ENCODE measurements at regions not wholly inside any gene's neighbourhood (a gene's known extent, or its start where the extent isn't known, plus 50 kb on each side); places are given as distances from the start of the nearest gene placed in this dataset.

DNA sequence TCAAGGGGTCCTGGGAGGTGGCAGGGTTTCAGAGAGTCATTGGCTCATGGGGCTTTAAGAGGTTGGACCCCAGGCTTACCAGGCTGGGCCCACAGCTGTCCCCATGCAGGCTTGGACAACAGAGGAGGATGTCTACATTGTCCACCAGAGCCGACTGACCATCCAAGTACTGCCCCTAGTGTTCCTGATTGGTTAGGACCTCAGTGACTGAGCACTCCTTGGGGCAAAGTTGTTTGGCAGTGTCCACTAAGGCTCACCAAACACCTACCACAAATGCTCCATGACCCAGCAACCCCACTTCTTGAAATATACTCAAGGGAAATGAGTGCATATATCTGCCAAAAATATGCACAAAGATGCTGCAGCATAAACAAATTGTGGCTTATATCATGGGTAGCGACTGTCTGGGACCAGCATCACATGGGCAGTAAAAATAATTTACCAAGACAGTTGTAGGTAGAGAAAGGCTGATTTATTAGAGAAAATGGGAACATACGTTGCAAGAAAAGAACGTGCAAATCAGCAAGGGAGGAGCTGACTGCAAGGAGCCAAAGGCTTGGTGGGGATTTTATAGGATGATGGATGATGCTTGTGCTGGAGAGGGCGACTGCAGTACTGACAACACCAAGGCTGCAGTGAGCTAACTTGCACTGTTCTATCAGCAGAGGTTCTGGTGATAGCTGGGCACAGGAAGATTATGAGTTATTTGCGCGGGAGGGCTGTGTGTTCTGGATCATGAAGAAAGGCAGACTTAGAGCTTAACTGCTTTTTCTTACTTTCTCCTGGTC, 265.2 kb downstream of the GADD45G start:
- DNase-seq, result no peak

DNA sequence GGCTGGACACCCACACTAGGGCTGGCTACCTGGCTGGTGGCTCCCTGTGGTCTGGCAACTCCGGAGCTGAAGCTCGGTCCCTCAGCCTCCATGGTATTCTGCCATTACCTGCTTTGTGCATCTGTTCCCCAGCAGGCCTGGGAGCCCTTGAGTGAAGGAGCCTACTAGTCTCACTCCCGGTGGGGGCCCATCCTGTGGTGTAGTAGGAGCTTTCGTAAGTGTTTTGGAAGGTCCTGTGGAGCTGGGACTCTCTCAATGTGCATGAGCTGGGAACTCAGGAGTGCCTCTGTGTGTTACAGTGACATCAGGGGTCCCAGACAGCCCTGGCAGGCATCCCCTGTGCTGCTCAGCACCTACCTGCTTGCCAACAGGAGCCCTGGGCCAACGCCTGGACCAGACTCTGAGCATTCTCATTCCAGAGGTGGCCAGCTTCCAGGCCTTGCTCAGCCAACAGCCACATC, 267.1 kb downstream of the GADD45G start:
- DNase-seq, result no peak

DNA sequence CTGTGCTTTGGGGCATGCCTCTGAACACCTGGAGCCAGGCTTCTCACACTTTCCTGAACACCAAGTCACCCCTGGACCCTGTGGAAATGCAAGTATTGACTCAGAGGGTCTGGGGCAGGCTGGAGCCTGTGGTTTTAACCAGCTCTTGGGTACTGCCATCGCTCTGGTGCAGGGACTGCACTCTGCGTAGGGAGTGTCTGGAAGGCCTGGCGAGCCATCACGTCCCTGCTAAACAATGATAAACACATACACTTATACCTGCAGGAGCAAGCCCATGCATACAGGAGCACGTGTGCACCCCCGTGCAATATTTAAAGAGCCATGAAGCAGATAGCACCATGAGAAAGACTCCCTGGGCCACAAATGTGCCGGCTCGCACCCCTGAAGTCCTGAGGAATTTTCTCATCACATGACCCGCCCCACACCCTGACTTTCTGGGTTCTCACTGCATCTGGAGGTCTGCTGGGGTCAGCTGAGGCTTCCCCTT, 267.7 kb downstream of the GADD45G start:
- no peak for DNase-seq

DNA sequence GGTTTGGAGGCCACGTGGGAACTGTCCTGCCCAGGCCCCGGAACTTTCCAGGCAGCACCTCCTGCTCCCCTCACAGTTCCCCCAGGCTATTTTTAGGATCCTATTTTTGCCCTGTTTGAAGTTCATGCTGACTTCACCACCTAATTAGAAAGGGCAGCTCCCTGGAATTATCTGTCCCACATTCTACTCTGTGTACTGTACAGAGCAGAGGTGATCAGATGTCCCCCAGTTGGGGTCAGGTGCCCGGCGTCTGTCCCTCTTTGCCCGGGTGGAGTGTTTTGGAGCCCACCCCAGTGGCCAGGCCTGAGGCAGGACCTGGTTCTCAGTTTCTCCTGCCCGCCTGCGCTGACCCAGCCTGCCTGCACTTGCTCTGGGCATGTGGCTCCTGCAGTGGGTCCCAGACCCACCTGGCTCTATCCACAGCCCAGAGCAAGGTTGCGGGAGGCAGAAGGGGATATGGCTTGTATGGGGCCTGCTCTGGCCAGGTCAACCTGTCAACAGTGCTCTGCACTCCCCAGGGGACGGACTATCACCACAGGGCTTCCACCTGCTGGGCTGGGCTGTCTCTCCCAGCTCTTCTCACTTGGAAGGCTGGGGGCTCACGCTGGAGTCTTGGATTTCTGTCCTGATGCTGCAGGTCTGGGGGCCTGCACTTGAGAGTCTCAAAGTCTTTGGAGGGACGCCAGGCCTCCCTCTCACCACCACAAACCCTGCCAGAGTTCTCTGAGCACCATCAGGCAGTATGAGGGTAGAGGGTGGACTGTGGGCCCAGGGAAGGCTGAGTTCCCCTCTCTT, 268.3 kb downstream of the GADD45G start:
- DNase-seq, result no peak

DNA sequence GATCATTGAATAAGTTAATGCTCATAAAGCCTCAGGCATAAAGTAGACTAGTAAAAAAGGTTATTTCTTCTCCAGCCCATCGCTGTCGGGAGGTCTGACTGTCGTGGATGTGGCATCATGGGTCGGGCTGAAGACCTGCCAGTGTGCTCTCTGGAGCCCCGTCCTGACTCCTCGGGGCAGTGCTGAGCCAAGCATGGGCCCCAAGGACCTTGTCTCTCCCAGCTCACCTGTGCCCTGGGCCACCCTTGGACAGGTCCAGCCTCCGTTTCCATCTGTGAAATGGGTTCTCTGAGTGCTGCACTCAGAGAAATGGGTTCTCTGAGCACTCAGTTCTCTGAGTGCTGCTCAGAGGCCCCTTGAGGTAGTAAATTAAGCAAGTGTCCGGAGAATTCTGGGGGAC, 269.0 kb downstream of the GADD45G start:
- DNase-seq, result no peak

DNA sequence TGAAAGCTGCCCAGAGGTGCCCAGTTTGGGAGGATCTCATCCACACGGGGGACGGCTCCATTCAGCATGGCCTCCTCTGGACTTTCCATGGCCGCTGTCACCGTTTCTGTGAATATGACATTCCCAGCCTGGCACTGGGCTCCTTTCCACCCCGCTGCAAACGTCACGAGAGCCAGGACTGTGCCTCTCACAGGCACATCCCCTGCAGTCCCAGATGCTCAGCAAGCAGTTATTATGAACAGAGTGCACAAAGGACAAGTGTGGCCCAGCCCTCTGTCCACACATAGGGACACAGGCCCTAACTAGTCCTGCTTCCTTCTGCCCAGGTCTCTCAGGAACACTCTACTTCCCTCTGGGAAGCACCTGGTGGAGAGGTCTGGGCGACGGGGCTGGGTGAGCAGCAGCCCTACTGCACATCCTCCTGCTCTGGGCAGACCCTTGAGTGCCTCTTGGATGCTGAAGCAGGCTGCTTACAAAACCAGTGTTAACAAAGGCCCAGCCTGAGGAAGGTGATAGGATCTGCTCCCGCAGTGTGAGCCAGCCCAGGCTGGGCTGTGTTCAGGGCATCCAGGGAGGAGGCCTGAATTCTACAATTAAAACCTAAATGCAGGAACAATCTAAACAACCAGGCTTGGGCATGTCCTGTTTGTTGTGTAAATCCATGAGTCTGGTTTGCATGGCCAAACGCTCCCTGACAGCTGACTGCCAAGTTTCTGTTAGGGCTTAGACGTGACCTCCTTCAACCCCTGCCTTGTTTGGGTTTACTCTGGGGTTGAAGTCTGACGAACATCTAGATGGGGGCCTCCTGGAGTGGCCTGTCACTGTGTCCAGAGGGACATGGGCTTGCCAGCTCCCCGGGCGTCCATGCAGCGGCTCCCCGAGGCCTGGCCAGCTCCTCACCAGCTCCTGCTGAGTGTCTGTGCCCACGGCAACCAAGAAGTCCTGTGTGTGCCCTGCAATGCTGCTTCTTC, 269.8 kb downstream of the GADD45G start:
- no peak for DNase-seq

DNA sequence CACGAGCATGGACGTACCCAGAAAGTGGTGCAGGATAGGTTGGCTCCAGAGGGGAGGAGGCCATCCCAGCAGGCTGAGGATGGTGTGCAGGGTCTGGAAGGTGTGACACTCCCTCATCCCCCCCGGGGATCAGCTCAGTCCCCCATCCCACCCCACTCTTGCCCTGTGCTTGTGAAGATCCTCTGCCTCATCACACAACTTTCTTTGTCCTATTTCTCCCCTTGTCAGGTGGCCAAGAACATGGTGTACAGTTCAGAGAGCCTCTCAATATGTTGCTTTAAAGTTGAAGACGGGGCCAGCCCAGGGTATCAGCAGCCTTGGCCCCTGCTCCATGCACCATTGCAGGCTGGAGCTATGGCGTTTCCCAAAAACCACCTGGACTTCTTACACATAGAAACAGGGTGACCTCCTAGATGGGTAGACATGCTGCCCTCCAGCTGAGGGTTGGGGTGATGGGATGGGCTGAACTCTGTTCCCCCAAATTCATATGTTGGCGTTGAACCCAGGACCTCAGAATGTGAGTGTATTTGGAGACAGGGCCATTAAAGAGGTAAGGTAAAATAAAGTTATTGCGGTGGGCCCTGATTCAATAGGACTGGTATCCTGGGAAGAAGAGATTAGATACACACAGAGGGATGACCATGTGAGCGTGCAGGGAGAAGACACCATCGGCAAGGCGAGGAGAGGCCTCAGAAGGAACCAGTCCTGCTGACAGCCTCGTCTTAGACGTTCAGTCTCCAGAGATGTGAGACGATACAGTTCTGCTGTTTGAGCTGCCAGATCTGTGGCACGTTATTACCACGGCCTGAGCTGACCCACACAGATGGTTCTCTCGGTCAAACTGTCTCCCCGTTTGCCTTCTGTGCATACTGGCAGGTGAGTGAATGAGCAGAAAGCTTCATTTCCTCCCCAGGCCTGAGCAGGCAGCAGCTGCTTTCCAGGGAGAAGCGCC, 272.5 kb downstream of the GADD45G start:
- no peak for DNase-seq

DNA sequence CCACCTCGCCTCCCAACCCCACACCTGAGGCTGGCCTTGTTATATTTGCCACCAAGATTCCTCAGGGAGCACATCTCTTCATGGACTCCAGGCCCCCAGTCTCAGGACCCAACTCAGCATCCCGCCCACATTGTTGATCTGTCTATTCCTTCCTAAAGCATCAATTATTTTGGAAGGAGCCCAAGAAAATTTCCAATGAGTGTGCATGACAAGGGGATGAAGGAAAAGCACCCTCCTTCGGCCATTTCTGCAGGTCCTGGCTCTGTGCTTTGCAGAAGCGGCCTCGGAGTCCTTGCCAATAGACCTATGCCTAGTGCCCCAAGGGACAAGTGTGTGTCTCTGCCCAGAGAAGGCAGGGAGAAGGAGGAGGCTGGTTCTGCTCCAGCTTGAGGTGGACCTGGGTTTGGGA, 273.2 kb downstream of the GADD45G start:
- no peak for DNase-seq

DNA sequence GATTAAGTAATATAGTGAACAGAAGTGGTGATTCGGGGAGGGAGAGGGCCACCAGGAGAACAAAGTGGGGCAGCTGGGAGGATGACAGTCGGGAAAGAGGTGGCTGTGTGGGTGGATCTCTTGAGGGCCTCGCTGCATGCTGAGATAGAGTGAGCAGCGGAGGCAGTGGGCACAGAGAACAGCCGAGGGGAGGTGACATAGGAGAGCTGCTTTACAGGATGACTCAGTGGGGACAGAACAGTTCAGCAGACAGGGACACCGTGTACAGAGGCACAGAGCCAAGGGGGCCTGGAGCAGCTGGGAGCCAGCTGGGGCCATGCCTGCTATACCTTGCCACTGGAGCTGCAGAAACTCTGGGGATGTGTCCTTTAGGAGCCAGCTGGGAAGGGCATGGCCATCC, 273.9 kb downstream of the GADD45G start:
- DNase-seq, result no peak

DNA sequence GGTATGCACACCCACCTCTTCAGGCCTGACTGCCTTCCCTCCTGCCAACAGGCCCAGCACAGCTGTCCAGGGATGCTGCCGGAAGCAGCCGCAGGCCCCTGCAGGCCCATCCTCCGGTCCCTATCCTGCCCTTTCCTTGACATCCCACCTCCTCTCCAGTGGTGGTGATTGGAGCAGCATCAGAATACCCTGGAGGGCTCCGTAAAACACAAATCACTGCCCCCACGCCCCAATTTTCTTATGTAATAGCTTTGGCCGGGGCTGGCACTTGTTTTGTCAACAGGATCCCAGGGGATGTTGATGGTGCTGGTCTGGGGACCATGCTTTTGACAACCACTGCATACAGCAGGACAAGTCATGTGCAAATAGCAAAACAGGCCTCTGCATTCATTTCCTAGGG, 274.5 kb downstream of the GADD45G start:
- no peak for DNase-seq

DNA sequence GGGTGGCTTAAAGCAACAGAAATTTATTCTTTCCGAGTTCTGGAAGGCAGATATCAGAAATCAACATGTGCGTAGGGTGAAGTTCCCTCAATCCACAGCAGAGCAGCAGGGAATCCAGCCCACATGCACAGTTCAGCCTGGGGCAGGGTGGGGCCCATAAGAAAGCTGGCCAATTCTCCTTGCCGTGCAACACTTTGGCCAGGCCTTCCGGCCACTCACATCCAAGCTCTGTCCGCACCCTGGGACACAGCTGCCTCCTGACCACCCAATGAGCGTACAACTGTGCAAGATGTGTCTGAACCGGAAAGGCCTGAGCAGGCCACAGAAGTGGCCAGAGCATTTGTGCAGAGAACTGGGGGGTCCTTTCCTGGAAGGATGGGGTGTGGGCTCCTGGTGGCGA, 274.9 kb downstream of the GADD45G start:
- no peak for DNase-seq

DNA sequence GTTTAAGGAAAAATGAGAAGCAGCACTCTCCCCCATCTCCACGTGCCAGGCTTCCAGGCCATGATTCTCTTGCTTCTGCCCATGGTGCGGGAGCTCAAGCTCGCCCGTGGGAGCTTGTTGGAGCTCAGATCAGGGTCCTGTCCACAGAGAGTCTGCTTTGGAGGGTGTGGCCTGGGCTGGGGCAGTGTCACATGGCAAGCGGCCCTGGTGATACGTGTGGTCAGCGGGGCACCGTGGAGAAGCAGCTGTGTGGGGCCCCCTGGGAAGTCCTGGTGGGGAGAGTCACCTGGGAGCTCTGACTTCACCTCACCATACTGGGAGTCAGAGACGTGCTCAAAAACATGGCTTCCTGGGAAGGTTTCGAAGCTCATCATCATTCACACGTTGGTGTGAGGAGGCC, 275.3 kb downstream of the GADD45G start:
- DNase-seq, result no peak

DNA sequence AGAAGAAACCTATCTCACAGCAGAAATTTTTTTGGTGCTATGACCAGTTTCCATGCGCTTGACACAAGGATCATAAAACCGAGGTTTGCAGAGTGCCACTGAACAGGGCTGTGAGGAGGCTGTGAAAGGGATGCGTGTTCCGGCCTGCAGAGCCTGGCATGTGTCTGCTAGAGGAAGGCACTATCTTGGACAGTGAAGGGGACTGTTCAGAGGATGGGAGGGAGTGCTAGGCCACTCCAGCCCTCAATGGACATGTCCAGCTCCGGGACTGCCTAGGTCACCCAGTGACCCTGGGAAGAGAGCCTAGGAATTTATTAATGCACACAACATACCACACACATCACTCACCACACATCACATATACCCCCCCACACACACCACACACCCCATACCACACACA, 275.9 kb downstream of the GADD45G start:
- DNase-seq, result no peak

DNA sequence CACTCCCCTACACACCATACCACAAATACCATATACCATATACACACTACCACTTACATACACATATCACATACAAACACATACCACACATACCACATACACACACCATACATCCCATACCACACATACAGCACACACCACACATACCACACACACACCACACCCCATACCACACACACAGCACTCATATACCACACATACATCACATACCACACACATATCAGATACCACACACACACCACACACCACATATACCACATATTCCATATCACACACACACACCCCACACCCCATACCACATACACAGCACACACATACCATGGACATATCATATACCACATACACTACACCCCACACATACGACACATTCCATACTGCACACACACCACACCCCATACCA, 276.6 kb downstream of the GADD45G start:
- DNase-seq, result no peak

DNA sequence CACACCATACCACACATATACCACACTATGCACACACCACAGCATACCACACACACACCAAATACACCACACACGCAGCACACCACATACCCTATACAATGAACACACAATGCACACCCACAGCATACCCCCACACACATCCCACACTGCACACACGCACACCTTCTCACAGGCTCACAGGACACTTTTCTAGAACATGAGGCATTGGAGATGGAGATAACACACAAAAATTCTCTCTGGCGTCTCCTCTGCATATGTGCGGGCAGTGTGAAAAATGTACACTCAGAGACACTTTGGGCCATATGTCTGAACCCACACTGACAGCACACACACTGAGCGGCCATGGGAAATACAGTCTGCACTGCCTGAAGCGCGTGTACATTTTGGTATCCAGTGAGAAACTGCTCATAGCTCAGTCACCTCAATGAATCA, 278.1 kb downstream of the GADD45G start:
- no peak for DNase-seq

DNA sequence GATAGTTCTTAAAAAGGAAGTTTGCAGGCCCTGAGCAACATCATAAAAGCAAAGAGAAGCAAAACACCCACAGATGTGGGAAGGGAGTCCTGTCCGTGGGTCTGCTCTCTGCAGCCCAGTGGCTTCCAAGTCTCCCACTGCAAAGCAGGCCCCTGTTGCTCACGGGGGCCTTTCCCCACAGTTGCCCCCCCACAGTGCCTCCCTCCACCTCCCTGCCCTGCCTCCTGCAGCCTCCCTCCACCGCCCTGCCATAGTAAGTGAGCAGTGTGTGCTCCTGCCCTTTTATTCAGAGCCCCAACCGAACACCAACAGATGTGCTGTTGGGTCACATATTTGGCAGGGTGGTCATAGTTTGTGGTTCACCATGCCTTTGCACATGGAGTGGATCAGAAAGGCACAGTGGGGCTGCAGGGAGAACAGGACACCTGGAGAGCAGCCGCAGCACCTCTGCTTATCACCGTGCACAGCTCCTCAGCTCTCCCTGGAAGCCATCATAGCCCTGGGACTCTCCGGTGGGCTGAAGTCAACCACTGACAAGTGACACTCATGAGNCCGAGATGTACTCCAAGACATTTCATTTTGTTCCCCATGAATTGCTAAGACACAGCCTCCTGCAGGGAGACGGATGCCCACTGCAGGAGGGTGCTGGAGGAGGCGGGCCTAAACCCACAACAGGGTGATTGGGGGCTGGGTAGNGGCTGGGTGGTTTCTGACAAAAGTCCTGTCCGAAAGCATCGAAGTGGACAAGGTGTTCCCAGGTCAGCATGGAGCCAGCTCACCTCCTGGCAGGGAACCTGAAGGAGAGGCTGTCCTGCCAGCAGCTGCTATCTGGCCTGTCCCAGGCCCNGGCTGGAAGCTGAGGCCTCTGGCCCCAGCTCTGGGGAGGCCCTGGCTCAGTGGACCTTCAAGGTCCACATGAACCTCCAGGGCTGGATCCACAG, 278.9 kb downstream of the GADD45G start:
- no peak for DNase-seq

DNA sequence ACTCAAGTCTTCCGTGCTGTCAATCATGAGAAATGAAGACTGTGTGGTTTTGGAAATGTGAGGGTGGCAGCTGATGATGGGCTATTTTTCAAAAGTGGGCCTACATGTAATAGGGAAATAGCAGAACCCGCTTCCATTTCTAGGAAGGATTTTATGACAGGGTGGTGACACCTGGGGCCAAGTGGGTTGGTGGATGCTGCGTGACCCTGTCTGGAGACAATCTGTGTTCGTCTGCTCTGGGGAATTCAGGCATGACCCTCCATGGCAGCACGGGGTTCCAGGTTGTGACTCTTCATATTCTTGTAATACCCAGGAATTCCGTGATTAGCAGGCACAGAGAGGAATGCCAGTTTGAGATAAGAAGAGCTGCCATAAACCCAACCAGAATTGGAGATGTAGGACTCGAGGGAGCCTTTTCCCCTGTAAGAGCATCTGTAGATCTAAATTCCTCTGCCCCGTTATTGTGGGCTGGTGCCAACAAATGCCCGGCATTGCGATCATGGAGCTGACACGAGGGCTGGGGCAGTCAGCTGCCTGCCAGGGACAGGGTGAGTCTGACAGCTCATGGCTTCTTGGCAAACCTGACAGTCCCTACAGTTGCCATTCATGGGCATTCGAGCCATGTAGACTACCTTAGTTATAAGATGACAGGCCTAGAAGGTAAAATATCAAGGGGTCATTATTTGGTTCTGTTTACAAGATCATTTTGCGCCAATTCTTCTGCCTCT, 279.7 kb downstream of the GADD45G start:
- no peak for DNase-seq

DNA sequence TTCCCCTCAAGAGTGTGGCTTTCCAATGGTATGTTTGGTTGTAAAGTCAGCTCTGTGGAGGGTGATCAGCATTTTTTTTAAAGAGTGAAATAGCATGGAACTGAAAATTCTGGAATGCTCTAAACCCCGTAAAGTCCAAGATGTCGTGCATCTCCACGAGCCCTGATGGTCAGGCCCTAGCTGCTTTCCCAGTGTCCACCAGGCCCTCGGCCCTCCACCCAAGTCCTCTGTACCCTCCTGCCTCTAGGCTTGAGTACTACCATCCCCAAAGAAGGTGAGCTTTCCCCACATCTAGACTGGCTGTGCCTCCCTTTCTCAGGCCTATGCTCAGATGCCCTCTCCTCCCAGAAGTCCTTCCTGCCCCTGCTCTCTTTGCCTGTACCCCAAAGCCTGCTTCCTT, 280.3 kb downstream of the GADD45G start:
- no peak for DNase-seq

DNA sequence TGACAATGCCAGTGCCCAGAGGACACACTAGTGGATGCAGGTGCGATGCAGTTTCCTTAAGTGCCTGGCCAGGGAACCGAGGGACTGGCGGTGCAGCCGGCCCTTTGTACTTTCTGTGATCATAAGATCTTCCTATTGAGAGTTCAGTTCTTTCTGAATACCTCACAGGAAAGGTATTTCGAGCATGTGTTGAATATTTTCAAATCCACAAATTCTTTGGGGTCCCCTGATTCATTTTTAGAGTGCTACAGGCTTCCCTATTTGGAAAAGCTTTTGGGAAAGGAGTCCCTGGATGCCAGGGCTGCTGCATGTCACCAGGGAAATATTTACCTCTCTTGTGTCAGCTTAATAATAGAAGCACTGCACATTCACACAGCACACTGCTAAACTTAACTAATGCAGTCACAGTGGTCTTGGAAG, 281.5 kb downstream of the GADD45G start:
- DNase-seq, result no peak

DNA sequence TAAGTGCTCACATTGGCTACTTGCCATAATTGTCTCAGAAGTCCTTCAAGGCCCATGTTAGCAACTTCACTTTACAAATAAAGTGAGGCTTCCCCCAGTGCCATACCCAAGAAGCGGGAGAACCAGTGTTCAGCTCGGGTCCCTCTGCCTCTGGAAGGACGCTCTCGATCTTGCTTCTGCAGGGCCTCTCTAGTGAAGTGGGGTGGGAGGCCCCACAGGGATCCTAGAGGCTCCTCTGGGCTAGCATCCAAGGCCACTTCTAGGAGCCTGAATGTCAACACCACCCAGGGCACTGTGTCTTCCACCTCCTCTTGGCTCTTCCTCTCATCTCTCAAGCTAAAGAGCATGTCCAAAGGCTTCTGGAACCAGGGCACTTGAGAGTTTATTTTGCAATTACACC, 282.5 kb downstream of the GADD45G start:
- no peak for DNase-seq
